ENCODE measurements at regions not wholly inside any gene's neighbourhood (a gene's known extent, or its start where the extent isn't known, plus 50 kb on each side); places are given as distances from the start of the nearest gene placed in this dataset.
A peak's percentile ranks its signal among the peaks of the same experiment; 100 is the strongest.
"Not testable (repeated sequence)": the region's sequence is repeated elsewhere in the genome, so short reads cannot be mapped to it uniquely, and the experiment has no call there.

DNA sequence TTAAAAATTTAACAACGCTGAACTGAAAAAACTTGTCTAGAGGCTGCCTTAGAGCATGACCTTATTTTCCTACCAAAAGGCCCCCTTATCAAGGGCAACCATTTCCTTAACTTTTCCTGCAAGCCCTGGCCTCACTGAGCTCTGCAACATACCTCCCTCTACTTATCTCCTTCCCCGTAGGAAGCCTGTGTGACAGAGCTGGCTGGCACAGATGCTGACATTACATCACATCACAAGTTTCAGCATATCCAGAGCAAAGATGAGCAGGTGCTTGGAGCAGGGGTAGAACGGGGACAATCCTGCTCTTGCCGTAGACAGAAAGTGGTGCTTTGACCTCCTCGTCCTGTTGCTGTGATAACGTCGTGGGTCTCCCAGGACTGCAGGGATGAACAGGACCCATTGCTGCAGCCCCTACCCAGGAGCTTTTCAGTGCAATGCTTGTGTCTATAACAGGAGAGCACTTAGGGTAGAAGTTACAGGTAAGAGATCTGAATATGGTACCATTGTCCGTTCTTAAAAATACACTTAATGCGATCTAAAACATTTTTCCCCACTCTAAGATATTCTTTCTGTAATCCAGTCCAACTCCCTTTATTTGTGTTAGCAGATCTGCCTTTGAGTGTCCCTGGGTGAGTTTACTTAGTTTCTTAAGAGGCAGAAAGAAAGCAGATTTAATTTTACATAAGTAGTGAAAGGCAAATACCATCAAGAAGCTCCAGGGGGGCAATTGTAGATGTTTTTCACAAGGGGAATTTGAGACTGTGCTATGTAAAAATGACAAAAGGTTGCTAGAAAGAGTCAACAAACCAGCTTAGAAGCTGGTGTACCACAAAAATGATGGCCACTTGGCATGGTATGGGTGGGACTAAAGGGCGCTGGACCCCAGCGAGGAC is 101.9 kb upstream of the EFNA5 start:
- DNase-seq: no peak

GRCh38 chr5:107771926-107772325 is 101.2 kb upstream of the EFNA5 start:
- no peak for DNase-seq

DNA sequence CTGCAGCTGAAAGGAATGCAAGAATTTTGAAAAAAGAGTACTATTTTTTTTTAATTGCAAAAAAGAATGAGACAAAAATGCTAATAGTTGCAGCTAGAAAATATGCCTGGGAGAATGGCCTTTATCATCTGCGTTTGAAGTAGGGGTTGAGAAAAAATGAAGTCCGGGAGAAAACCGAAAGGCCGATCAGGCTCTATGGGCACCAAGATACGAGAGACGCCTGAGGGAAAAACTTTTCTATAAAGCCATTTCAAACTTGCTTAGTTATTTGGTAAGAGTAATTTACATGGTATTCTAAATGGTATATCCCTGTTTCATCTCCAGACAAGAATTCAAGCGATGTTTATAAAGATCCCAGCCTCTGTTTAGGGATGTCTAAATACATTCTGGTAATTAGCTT is 99.3 kb upstream of the EFNA5 start:
- DNase-seq: no peak

GRCh38 chr5:107769519-107769918 is 98.8 kb upstream of the EFNA5 start:
- no peak for DNase-seq

GRCh38 chr5:107766972-107767371 is 96.2 kb upstream of the EFNA5 start:
- DNase-seq: no peak

GRCh38 chr5:107766439-107766838 is 95.7 kb upstream of the EFNA5 start:
- no peak for DNase-seq

- no peak for DNase-seq
These were observed 95.0 kb upstream of the EFNA5 start for GRCh38 chr5:107765805-107766063.

DNA sequence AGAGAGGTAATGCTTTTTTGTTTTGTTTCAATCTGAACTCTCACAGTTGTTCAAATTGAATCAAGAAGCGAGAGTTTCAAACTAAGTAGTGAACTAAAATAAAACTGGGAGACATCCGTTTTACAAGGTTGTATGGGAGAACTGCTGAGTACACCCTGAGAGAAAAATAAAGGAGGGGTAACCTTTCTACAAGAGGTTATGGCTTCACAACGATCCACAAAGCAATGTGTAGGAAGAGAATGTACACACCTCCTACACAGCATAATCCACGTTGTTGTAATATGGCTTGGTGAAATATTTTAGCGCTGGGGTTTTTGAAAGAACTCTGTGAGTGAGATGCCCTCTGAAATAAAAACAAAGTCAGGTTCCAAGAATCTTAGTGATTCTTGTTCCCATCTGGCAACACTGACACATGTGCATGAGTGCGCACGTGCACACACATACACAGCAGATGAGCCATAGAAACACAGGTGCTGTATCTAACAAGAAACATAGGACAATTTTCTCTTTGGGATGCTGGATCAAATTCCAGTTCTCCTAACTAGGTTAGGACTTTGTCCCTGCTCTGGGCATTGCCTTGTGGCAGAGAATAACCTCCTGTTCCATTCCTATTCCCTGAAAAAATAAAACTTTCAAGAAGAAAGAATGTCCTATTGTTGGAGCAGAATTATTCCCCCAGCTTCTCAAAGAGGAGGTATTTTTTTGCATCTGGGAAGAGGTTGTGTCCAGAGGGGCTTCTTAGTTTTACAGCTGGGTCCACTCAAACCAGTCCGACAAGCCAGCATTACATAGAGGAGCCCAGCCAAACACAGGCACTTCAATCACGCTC is 94.5 kb upstream of the EFNA5 start:
- peak; percentile 2 for DNase-seq

GRCh38 chr5:107764282-107764681 is 93.5 kb upstream of the EFNA5 start:
- no peak for DNase-seq

- DNase-seq: no peak
These were observed 82.7 kb upstream of the EFNA5 start for GRCh38 chr5:107753427-107753826.

DNA sequence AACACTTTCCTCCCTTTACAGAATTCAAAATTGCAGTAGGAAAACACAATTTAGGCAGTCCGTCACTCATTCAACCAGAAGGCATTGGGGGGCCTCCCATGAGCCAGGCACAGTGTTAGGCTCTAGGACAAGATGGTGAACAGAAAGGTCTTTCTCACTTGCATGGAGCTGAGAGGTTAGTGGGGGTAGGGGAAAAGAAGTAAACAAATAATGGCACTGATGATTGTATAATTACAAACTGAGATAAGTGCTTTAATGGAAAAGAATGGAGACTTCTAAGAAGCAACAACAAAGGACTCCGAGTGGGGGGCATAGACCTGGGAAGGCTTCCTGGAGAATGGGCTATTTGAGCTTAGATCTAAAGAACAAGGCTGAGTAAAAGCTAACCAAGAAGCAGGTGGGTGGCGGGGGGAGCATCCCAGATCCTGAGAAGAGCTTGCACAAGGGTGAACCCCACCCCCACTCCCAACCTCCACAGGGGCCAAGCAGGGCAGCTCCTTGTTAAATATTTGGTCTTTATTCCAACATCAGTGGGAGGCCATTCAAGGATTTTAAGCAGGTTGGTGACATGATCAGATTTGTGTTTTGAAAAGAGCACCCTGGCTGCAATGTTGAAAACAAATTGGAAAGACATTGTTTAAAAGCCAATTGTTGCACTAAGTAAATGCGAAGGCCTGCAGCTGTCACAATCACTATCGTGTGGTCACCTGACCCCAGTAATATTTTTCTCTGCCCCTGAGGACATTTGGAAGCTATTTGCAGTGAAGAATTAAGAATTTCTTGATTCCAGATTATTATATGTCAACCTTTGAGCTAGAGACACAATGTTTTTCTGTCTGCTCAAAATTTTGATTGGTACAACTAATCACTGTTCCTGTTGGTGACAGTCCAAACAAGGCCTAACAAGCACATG is 73.9 kb upstream of the EFNA5 start:
- DNase-seq: no peak

GRCh38 chr5:107743373-107744000 is 72.8 kb upstream of the EFNA5 start:
- peak; percentile 61 for DNase-seq

- no peak for DNase-seq
These were observed 68.9 kb upstream of the EFNA5 start for GRCh38 chr5:107739661-107740060.

DNA sequence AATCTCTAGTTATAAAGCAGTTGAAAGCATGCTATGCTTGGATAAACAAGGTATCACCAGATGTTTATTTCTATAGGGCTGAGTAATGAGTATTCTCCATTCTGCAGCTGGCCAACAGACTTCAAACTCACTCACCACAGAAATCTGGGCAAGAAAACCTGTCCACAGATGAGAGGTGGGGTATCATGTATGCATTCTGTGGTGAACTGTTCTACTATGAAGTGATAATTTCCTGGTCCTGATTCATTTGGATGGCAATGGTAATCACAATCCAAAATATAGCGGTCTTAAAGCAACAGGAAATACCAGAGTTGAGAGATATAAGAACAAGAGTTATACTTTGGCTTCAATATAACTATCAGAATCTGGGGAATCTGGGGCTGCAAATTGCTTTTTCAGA is 65.9 kb upstream of the EFNA5 start:
- peak; percentile 79 for DNase-seq

GRCh38 chr5:107736089-107736488 is 65.4 kb upstream of the EFNA5 start:
- not testable (repeated sequence) for DNase-seq

DNA sequence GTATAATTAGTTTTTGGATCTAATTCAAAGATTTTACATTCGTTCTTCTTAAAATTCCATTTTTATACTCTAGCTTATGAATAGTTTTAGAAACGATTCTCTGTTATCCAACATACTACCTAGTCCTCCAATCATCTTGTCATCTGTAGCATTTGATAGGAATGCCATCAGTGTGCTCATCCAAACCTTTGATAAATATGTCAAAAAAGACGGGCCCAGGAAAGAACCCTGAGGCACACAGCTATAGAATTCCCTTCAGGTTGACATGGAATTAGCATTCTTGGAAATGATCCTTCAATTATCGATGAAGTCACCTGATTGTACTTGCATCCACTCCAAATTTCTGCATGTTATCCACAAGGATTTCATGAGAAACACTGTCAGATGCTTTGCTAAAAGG is 64.8 kb upstream of the EFNA5 start:
- DNase-seq: no peak

GRCh38 chr5:107726896-107727295 is 56.2 kb upstream of the EFNA5 start:
- DNase-seq: no peak

GRCh38 chr5:107724642-107725041 is 53.9 kb upstream of the EFNA5 start:
- no peak for DNase-seq

- DNase-seq: not testable (repeated sequence)
These were observed 50.5 kb upstream of the EFNA5 start for GRCh38 chr5:107721241-107721640.
